Activated CD8-positive, alpha-beta T cell treated with anti-CD3 and anti-CD28 coated beads, Interleukin-2, amount 10 ng/mL, durations not matched to agents 7 days and 5 days (primary cell): ENCODE measurements at regions not wholly inside any gene's neighbourhood (a gene's known extent, or its start where the extent isn't known, plus 50 kb on each side); places are given as distances from the start of the nearest gene placed in this dataset.

Source experiments
- ATAC-seq: fragments of 150-1000 bp; cut with Tn5 transposase; one replicate; pipeline ENCODE4 v1.10.0; 2021; ENCODE audit warnings: moderate library complexity
- CTCF ChIA-PET: fragments of 350-600 bp; sonication (Branson Sonifier 250); formaldehyde crosslinking; loops from one replicate; lab custom pipeline; 2021; ENCODE audit warnings: antibody characterized with exemption; lab: Charles Lee
- POLR2A ChIA-PET: fragments of 350-600 bp; sonication (Branson Sonifier 250); formaldehyde crosslinking; loops from one replicate; lab custom pipeline; 2021; ENCODE audit warnings: antibody characterized with exemption; lab: Charles Lee
- DNase-seq: peaks from one replicate; pipeline ENCODE4 v3.0.0-alpha.2; 2020
- H3K27ac Mint-ChIP-seq: one replicate; pipeline ENCODE4 v1.8.0; 2021; ENCODE audit warnings: mild to moderate bottlenecking, mixed read lengths
- H3K27me3 Mint-ChIP-seq: one replicate; pipeline ENCODE4 v1.8.0; 2021; ENCODE audit warnings: low read depth, mixed read lengths
- H3K36me3 Mint-ChIP-seq: one replicate; pipeline ENCODE4 v1.8.0; 2021; ENCODE audit warnings: low read depth, mixed read lengths
- H3K4me1 Mint-ChIP-seq: one replicate; pipeline ENCODE4 v1.8.0; 2021; ENCODE audit warnings: low read depth, mixed read lengths
- H3K4me3 Mint-ChIP-seq: one replicate; pipeline ENCODE4 v1.8.0; 2021; ENCODE audit warnings: mild to moderate bottlenecking, mixed read lengths
- H3K9me3 Mint-ChIP-seq: one replicate; pipeline ENCODE4 v1.8.0; 2022; ENCODE audit warnings: mixed read lengths; ENCODE audit not compliant: insufficient read depth

DNA sequence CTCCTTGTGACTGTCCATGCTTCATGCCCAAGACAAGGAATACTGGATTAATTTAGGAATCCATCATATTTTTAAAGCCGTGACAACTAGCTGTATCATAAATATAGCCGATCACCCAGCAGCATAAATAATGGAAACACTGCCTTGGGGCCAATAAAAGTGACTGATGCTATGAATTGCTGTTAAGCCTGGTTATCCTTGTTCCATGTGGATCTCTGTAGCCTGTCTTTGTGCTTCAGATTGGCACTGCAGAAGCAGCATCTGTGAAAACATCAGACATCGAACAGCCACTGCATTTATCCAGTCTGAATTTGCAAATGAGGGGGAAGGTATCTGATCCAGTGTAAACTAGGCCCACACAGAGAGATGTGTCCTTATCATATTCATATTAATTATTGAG is 1181.8 kb downstream of the SORCS1 start:
- no peak for DNase-seq
- H3K27me3 Mint-ChIP-seq = no peaks in the 10 kb centered on the region
- H3K36me3 Mint-ChIP-seq = no peaks in the 10 kb centered on the region
- ChIA-PET CTCF (interaction anchor here (1.2 kb wide), 1 partner anchor 8 kb away, joined by 3 read pairs; no protein-coding TSS in a partner anchor), POLR2A (no interaction called here)
- H3K4me3 Mint-ChIP-seq = no peak overlapping the region
- no peaks in the 10 kb centered on the region for H3K4me1 Mint-ChIP-seq
- no peaks in the 10 kb centered on the region for H3K9me3 Mint-ChIP-seq
- ATAC-seq = no peak
- H3K27ac Mint-ChIP-seq = no peak overlapping the region

DNA sequence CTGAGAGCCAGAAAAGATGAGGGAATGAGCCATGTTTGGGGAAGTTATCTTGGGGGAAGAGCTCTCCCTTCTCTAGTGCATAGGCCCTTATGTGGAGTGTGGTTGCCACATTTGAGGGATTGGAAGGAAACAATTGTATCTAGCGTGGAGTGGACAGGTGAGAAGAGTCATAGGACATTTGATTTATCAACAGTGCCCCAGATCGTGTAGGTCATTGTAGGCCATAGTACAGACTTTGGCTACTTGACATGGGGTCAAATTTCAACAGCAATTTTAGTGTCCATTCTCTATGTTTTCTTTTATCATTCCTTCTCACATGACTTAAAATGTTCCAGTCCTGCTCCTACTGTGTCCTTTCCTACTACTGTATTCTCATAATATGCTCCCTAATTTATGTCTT is 1182.8 kb downstream of the SORCS1 start:
- no peak overlapping the region for H3K4me3 Mint-ChIP-seq
- no peak overlapping the region for H3K27ac Mint-ChIP-seq
- ATAC-seq (no peak), DNase-seq (no peak)
- H3K9me3 Mint-ChIP-seq = no peaks in the 10 kb centered on the region
- no peaks in the 10 kb centered on the region for H3K27me3 Mint-ChIP-seq
- no peaks in the 10 kb centered on the region for H3K4me1 Mint-ChIP-seq
- ChIA-PET CTCF (no interaction called here), POLR2A (no interaction called here)
- no peaks in the 10 kb centered on the region for H3K36me3 Mint-ChIP-seq

DNA sequence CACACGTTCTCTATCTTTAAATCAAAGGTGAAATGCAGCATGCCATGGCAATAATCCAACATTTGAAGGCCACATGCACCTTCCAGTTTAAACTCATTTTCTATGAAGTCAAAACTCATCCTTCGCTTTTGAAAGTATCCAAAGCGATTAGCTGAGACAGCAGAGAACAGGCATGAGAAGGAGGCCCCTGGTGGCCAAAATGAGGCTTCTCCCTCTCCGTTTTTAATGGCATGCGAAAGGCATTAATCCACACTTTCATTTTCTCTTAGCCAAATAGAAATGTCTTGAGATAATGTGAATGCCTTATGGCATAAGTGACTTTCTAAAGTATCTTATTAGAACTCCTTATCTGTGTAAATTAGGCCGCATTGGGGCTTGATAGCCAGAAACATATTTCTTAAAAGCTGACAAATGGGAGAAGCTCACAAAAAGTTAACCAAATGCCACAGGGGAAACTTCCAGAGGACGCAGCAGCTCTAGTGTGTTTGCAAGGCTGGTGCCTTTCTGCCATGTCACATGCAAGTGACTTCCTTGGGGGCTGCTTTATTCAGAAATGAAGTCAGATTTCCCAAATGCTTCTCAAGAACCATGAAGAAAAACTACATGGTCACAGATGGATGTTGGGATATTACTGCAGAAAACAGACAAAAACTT is 1189.6 kb downstream of the SORCS1 start:
- ATAC-seq (no peak), DNase-seq (no peak)
- no peaks in the 10 kb centered on the region for H3K4me1 Mint-ChIP-seq
- no peaks in the 10 kb centered on the region for H3K9me3 Mint-ChIP-seq
- no peaks in the 10 kb centered on the region for H3K36me3 Mint-ChIP-seq
- H3K4me3 Mint-ChIP-seq = no peak overlapping the region
- CTCF ChIA-PET = interaction anchor here (1.2 kb wide), 1 partner anchor 8 kb away, joined by 3 read pairs; no protein-coding TSS in a partner anchor
- H3K27me3 Mint-ChIP-seq = no peaks in the 10 kb centered on the region
- POLR2A ChIA-PET = no interaction called here
- H3K27ac Mint-ChIP-seq = no peak overlapping the region

DNA sequence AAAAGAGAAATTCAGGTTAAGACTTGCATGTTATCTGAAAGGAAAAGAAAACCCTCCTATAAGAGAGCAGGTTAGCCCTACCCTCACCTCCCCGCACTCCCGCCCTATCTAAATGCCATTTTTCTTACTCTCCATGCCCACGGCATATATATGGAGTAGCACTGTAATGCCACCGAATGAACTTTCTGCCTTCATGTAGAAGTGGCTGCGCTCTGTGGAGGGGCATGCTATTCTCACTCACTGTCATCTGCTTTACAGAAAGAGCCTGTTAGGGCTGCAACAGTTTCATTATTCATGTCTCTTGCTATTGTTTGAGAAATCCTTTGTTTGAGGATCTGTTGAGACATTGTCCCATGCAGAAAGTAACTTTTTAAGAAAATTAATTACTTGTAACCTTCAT is 1190.6 kb downstream of the SORCS1 start:
- Mint-ChIP-seq H3K4me1 (no peaks in the 10 kb centered on the region), H3K36me3 (no peaks in the 10 kb centered on the region), H3K4me3 (no peak overlapping the region), H3K9me3 (no peaks in the 10 kb centered on the region), H3K27ac (no peak overlapping the region), H3K27me3 (no peaks in the 10 kb centered on the region)
- CTCF ChIA-PET = interaction anchor here (1.2 kb wide), 1 partner anchor 9 kb away, joined by 3 read pairs; no protein-coding TSS in a partner anchor
- ATAC-seq (no peak), DNase-seq (no peak)
- POLR2A ChIA-PET = no interaction called here

DNA sequence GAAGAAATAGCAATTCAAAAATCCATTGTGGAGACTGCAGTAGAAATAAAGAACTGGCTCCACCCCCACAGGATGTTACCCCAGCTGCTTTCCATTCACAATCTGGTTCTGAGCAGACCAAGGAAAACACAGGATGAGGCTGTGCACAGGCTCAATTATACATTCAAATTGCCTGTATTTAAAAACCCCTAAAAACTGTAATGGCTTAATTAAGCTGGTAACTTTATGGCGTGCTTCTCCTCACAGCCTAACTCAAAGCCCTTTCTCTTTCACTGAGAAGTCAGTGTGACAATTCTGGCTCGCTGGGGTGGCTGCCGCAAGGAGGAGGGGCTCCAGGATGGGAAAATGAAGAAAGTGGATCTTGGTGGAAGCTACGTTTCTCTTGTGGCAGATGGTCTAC is 1191.1 kb downstream of the SORCS1 start:
- H3K9me3 Mint-ChIP-seq = no peaks in the 10 kb centered on the region
- no peak overlapping the region for H3K27ac Mint-ChIP-seq
- ChIA-PET CTCF (no interaction called here), POLR2A (no interaction called here)
- no peaks in the 10 kb centered on the region for H3K36me3 Mint-ChIP-seq
- ATAC-seq = no peak
- no peak for DNase-seq
- H3K4me1 Mint-ChIP-seq = no peaks in the 10 kb centered on the region
- no peaks in the 10 kb centered on the region for H3K27me3 Mint-ChIP-seq
- H3K4me3 Mint-ChIP-seq = no peak overlapping the region

DNA sequence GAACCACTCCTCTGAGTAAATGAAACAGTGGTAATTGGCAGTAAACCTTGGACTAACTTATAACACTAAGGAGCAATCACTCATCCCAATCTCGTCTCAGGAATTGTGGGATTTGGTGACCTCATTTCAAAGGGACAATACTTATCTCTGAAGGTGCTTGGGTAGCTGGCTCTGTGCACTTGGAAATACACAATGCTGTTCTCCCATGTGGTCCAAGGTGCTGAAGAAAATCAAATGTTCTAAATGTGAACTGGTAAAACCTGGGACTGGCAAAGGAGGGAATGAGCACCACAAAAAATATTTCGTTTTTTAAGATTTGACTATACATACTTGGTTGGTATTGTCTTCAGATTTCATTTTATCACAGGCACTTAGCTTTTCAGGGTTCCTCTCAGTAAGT is 1193.0 kb downstream of the SORCS1 start:
- ChIA-PET CTCF (no interaction called here), POLR2A (no interaction called here)
- Mint-ChIP-seq H3K4me3 (no peak overlapping the region), H3K27me3 (no peaks in the 10 kb centered on the region), H3K36me3 (no peaks in the 10 kb centered on the region), H3K4me1 (no peaks in the 10 kb centered on the region), H3K9me3 (no peaks in the 10 kb centered on the region), H3K27ac (no peak overlapping the region)
- DNase-seq = no peak
- ATAC-seq = no peak

DNA sequence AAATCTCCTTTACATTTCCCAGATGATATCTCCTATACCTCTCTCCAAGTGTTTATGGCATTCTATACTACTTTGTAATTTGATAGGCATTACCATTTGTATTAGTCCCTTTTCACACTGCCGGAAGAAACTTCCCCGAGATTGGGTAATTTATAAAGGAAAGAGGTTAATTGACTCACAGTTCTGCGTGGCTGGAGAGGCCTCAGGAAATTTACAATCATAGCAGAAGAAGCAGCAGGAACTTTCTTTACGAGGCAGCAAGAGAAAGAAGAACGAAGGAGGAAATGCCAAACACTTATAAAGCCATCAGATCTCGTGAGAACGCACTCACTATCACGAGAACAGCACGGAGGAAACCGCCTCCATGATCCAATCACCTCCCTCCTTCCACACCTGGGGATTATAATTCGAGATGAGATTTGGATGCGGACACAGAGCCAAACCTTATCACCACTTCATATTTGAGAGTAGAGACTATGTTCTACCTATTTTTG is 1194.6 kb downstream of the SORCS1 start:
- ChIA-PET CTCF (no interaction called here), POLR2A (no interaction called here)
- no peaks in the 10 kb centered on the region for H3K36me3 Mint-ChIP-seq
- DNase-seq (no peak), ATAC-seq (no peak)
- no peaks in the 10 kb centered on the region for H3K9me3 Mint-ChIP-seq
- H3K27ac Mint-ChIP-seq = no peak overlapping the region
- no peak overlapping the region for H3K4me3 Mint-ChIP-seq
- H3K4me1 Mint-ChIP-seq = no peaks in the 10 kb centered on the region
- H3K27me3 Mint-ChIP-seq = no peaks in the 10 kb centered on the region

DNA sequence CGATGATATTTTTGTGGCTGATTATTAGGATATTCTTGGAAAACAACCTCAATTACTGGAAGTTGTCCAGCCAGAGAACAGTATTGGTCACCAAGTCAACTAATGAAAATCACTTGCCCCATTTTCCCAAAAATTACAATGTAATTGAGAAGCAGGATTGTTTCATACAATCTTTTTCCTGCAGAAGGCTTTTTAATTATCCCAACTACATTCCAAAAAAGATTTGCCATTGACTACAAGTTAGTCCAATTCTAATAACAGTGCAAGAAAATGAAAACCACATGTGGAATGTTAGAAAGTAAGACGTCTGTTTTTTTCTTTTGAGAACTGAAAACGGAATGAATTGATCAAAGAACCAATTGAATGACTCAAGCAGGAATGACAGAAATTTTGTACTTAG is 1195.8 kb downstream of the SORCS1 start:
- no peak overlapping the region for H3K27ac Mint-ChIP-seq
- no peaks in the 10 kb centered on the region for H3K27me3 Mint-ChIP-seq
- ATAC-seq = no peak

DNA sequence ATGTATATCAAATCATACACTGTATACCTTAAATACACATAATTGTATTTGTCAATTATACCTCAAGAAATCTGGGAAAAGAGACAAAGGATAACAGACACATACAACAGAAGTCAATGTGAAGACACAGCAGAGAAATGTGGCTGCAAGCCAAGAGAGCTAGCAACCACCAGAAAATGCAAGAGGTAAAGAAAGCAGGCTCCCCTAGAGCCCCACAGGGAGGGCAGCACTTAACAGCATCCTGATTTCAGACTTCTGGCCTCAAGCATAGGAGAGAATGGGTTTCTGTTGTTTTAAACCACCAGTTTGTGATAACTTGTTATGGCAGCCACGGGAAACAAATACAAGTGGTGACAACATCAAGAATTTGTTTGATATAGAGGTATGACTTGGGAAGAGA is 1197.2 kb downstream of the SORCS1 start:
- Mint-ChIP-seq H3K27me3 (no peaks in the 10 kb centered on the region), H3K36me3 (no peaks in the 10 kb centered on the region), H3K4me3 (no peak overlapping the region), H3K27ac (no peak overlapping the region), H3K4me1 (no peaks in the 10 kb centered on the region), H3K9me3 (no peaks in the 10 kb centered on the region)
- DNase-seq (no peak), ATAC-seq (no peak)
- POLR2A ChIA-PET = no interaction called here
- CTCF ChIA-PET = no interaction called here

More for the DNA sequence above, 1195.8 kb downstream of the SORCS1 start:
- Mint-ChIP-seq H3K4me1 (no peaks in the 10 kb centered on the region), H3K4me3 (no peak overlapping the region), H3K36me3 (no peaks in the 10 kb centered on the region), H3K9me3 (no peaks in the 10 kb centered on the region)
- DNase-seq = no peak
- POLR2A ChIA-PET = no interaction called here
- CTCF ChIA-PET = no interaction called here

DNA sequence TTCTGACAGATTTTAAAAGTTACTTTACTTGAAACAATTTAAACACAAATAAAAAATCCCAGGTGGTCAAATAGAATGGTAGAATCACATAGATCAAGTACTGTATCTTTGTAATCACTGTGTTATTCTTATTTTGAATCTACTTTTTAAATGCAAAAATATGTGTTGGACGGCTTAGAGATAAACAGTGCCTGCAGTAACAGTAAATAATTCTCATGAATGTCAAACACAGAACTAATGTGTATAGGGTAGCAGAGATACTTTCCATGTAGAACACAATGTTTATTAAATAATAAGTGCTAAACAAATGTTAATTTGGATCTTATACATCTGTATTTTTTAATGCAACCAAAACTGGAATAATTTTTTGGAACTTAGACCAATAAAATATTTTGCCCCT is 1199.4 kb downstream of the SORCS1 start:
- Mint-ChIP-seq H3K27ac (no peak overlapping the region), H3K4me3 (no peak overlapping the region), H3K27me3 (no peaks in the 10 kb centered on the region), H3K9me3 (no peaks in the 10 kb centered on the region), H3K4me1 (no peaks in the 10 kb centered on the region), H3K36me3 (no peaks in the 10 kb centered on the region)
- POLR2A ChIA-PET = no interaction called here
- ATAC-seq (no peak), DNase-seq (no peak)
- CTCF ChIA-PET = no interaction called here

DNA sequence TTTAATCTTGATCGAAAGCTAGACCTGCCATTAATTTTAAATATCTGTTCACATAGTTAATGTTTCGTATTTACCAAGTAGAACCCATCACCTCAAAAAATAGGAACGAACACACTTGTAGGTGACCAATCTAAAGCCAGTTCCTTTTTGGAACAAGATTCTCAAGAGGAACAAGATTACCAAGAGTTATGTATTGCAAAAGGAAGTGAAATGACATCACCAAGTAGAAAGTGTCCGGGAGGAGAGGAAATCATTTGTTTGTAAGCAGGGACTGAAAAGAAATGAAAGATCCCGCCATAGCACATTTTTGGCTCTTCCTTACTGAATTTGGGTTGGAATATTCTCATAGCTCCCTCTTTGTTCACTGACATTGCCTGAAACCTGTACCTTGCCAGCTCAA is 1200.5 kb downstream of the SORCS1 start:
- Mint-ChIP-seq H3K27ac (no peak overlapping the region), H3K4me1 (no peaks in the 10 kb centered on the region), H3K36me3 (no peaks in the 10 kb centered on the region), H3K27me3 (no peaks in the 10 kb centered on the region), H3K4me3 (no peak overlapping the region), H3K9me3 (no peaks in the 10 kb centered on the region)
- DNase-seq (no peak), ATAC-seq (no peak)
- POLR2A ChIA-PET = no interaction called here
- CTCF ChIA-PET = no interaction called here

DNA sequence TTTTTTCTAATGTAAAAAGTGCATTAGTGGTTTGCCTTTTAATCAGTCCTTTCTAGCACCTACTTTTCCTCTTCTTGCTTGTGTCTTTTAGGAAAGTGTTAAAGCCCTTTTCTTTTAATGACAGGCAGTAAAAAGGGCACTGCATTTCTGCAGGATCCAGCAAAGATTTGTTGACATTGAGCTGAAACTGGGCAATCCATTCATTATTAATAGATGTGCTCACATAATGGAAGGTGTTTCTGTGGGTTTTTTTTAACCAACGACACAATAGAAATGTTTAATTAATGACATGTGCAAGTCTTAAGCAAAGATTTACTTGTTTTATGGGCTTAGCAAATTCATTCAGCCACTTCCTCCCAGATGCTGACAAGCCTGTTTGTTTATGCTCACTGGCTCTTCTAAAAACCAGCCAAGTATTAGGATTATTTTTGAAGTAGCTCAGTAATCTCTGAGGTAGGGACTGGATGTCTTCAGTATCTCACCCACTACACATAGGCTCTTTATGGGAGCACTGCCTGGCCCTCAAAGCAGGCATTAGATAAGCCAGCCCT is 1201.1 kb downstream of the SORCS1 start:
- no peak overlapping the region for H3K4me3 Mint-ChIP-seq
- DNase-seq = no peak

More for the DNA sequence above, 1201.1 kb downstream of the SORCS1 start:
- ATAC-seq = no peak
- H3K9me3 Mint-ChIP-seq = no peaks in the 10 kb centered on the region
- no peaks in the 10 kb centered on the region for H3K36me3 Mint-ChIP-seq
- ChIA-PET POLR2A (no interaction called here), CTCF (no interaction called here)
- H3K27me3 Mint-ChIP-seq = no peaks in the 10 kb centered on the region
- H3K27ac Mint-ChIP-seq = no peak overlapping the region
- H3K4me1 Mint-ChIP-seq = no peaks in the 10 kb centered on the region
